GM12878 (cell line): ENCODE measurements at regions not wholly inside any gene's neighbourhood (a gene's known extent, or its start where the extent isn't known, plus 50 kb on each side); places are given as distances from the start of the nearest gene placed in this dataset.

Source experiments
- ATAC-seq: fragments of 200-7000 bp; cut with Tn5 transposase; 3 replicates; pipeline ENCODE4 v1.9.1; 2020; ENCODE audit warnings: mild to moderate bottlenecking, moderate library complexity
- BruUV-seq: library from RNA; stranded (reverse); fragments of 400-500 nt; replicated peaks from 2 replicates; lab custom pipeline; 2021; lab: Mats Ljungman, UMichigan
- CTCF ChIA-PET: fragments of 300-600 bp; sonication (Branson Sonifier 250); formaldehyde crosslinking; extraction: SDS; loops from one replicate; lab custom pipeline; 2021; ENCODE audit warnings: inconsistent platforms; lab: Yijun Ruan, JAX
- POLR2A ChIA-PET: fragments of 350-600 bp; formaldehyde crosslinking; extraction: SDS; loops from one replicate; lab custom pipeline; 2021; ENCODE audit warnings: inconsistent platforms; lab: Charles Lee
- RAD21 ChIA-PET: fragments of 300-600 bp; sonication (Branson Sonifier 250); formaldehyde crosslinking; loops from one replicate; lab custom pipeline; 2023; ENCODE audit warnings: antibody characterized with exemption; ENCODE audit not compliant: unreplicated experiment; lab: Charles Lee
- SMC1A ChIA-PET: fragments of 300-600 bp; sonication (Branson Sonifier 250); formaldehyde crosslinking; loops from one replicate; lab custom pipeline; 2023; ENCODE audit not compliant: unreplicated experiment, uncharacterized antibody; lab: Charles Lee
- DNase-seq: peaks from one replicate; pipeline ENCODE4 v3.0.0-alpha.2; 2011; ENCODE audit warnings: low read depth, low spot score
- FAIRE-seq: peaks from 3 replicates; lab custom pipeline; 2011; peaks lifted over from hg19 to GRCh38; lab: Jason Lieb, UNC
- H2AFZ ChIP-seq: 2 replicates; pipeline ENCODE4 v1.6.0; 2011; ENCODE audit warnings: low read depth, low read length, control low read depth; ENCODE audit not compliant: control insufficient read depth
- H3K27ac ChIP-seq: 2 replicates; pipeline ENCODE4 v1.5.1; 2011; ENCODE audit warnings: control low read depth; ENCODE audit not compliant: control insufficient read depth, insufficient read depth
- H3K27me3 ChIP-seq, 2 experiments: replicated peaks in 1 of 2; 2 replicates each; pipeline versions ENCODE4 v1.6.0 to v1.6.1; 2011; ENCODE audit warnings: low read length in 1 of 2; ENCODE audit not compliant: control insufficient read depth in 2 of 2, insufficient read depth in 2 of 2
- H3K36me3 ChIP-seq, 2 experiments: 2 replicates each; pipeline ENCODE4 v1.5.1; 2011; ENCODE audit warnings: low read length in 1 of 2; ENCODE audit not compliant: control insufficient read depth in 2 of 2, insufficient read depth in 2 of 2
- H3K4me1 ChIP-seq: 2 replicates; pipeline ENCODE4 v1.6.1; 2011; ENCODE audit warnings: mild to moderate bottlenecking, low read length, moderate library complexity, mixed read lengths; ENCODE audit not compliant: control insufficient read depth, insufficient read depth
- H3K4me2 ChIP-seq: 2 replicates; pipeline ENCODE4 v1.6.0; 2011; ENCODE audit warnings: control low read depth; ENCODE audit not compliant: control insufficient read depth, insufficient read depth
- H3K4me3 ChIP-seq: fragments of 200-600 bp; sonication (generic); 2 replicates; pipeline ENCODE4 v1.5.1; 2016
- H3K79me2 ChIP-seq: 2 replicates; pipeline ENCODE4 v1.6.0; 2011; ENCODE audit warnings: low read length; ENCODE audit not compliant: control insufficient read depth, insufficient read depth
- H3K9ac ChIP-seq: 2 replicates; pipeline ENCODE4 v1.8.0; 2011; ENCODE audit warnings: low read length, control low read depth, mixed read lengths; ENCODE audit not compliant: control insufficient read depth, insufficient read depth
- H3K9me3 ChIP-seq: replicated peaks from 3 replicates; pipeline ENCODE4 v1.5.1; 2011; ENCODE audit warnings: mild to moderate bottlenecking, low read length; ENCODE audit not compliant: control insufficient read depth, insufficient read depth
- H4K20me1 ChIP-seq: 2 replicates; pipeline ENCODE4 v1.6.0; 2011; ENCODE audit not compliant: control insufficient read depth, insufficient read depth
- ASH2L ChIP-seq: fragments of 300-600, 200-600 bp; sonication (generic); IDR thresholded peaks from 2 replicates; pipeline ENCODE4 v1.6.1; 2017; ENCODE audit warnings: low read depth, mild to moderate bottlenecking, borderline replicate concordance
- CHD2 ChIP-seq: IDR thresholded peaks from 2 replicates; pipeline ENCODE4 v1.6.1; 2011; ENCODE audit warnings: low read depth, low read length, improper control_type of control experiment, borderline replicate concordance
- EP300 ChIP-seq, 2 experiments: fragments of 150-350 bp in 1 of 2; IDR thresholded peaks; 2 replicates each; pipeline ENCODE4 v1.6.1; 2011 to 2012; ENCODE audit warnings: low read depth in 2 of 2, low read length in 2 of 2, borderline replicate concordance in 1 of 2, improper control_type of control experiment in 1 of 2, inconsistent platforms in 1 of 2; ENCODE audit not compliant: control insufficient read depth in 1 of 2
- ETV6 ChIP-seq, 2 experiments: fragments of 450-650 bp in 1 of 2; IDR thresholded peaks in 1 of 2; conservative IDR thresholded peaks in 1 of 2; 2 replicates each; pipeline ENCODE4 v1.6.1; 2014; ENCODE audit warnings: antibody characterized with exemption in 1 of 2, borderline replicate concordance in 1 of 2, low read depth in 1 of 2, mild to moderate bottlenecking in 1 of 2, moderate library complexity in 1 of 2
- IKZF2 ChIP-seq, 2 experiments: fragments of 450-650 bp; IDR thresholded peaks; 2 replicates each; pipeline ENCODE4 v1.6.1; 2017; ENCODE audit warnings: mild to moderate bottlenecking in 2 of 2, moderate library complexity in 2 of 2
- NR2F1 ChIP-seq: fragments of 450-650 bp; conservative IDR thresholded peaks from 2 replicates; pipeline ENCODE4 v1.6.1; 2017; ENCODE audit warnings: mild to moderate bottlenecking
- RFX5 ChIP-seq: IDR thresholded peaks from 2 replicates; pipeline ENCODE4 v1.6.1; 2011; ENCODE audit warnings: low read depth, low read length, improper control_type of control experiment
- SMAD1 ChIP-seq: fragments of 450-650 bp; IDR thresholded peaks from 2 replicates; pipeline ENCODE4 v1.6.1; 2018; ENCODE audit warnings: mild to moderate bottlenecking, low read depth; ENCODE audit not compliant: partially characterized antibody
- SRF ChIP-seq, 2 experiments: IDR thresholded peaks; 2 replicates each; pipeline ENCODE4 v1.6.1; 2011; ENCODE audit warnings: low read depth in 2 of 2, low read length in 2 of 2, mild to moderate bottlenecking in 1 of 2, moderate library complexity in 1 of 2
- SUZ12 ChIP-seq: fragments of 200-600 bp; sonication (generic); IDR thresholded peaks from one replicate; pipeline ENCODE4 v1.6.1; 2018; ENCODE audit warnings: antibody characterized with exemption, mild to moderate bottlenecking; ENCODE audit not compliant: unreplicated experiment
- YY1 ChIP-seq: IDR thresholded peaks from 2 replicates; pipeline ENCODE4 v1.6.1; 2011; ENCODE audit warnings: low read depth, mild to moderate bottlenecking, low read length
- ZBTB40 ChIP-seq: fragments of 450-650 bp; IDR thresholded peaks from 2 replicates; pipeline ENCODE4 v1.6.1; 2016; ENCODE audit warnings: mild to moderate bottlenecking, moderate library complexity, borderline replicate concordance
- ZNF384 ChIP-seq: IDR thresholded peaks from 2 replicates; pipeline ENCODE4 v1.6.1; 2012; ENCODE audit warnings: low read depth, mild to moderate bottlenecking, low read length, improper control_type of control experiment, borderline replicate concordance
- ZNF622 ChIP-seq: fragments of 450-650 bp; IDR thresholded peaks from 2 replicates; pipeline ENCODE4 v1.6.1; 2017; ENCODE audit warnings: mild to moderate bottlenecking, inconsistent platforms
- ZSCAN29 ChIP-seq: fragments of 450-650 bp; IDR thresholded peaks from 2 replicates; pipeline ENCODE4 v1.6.1; 2017; ENCODE audit warnings: mild to moderate bottlenecking, moderate library complexity
- WGBS: methylation state at CpG from one replicate; pipeline ENCODE4 v1.1.6; 2016; ENCODE audit warnings: low lambda C conversion rate; ENCODE audit not compliant: insufficient replicate concordance, insufficient coverage; ENCODE audit errors: missing lambda C conversion rate; 5-methylcytosine and 5-hydroxymethylcytosine counted together
- in situ Hi-C: fragments of 300-500 bp; cut with MboI; formaldehyde crosslinking; loops from 9 replicates; pipeline ENCODE4 v1.14.3; 2018; ENCODE audit warnings: mixed read lengths
- intact Hi-C: fragments of 100-400 bp; cut with micrococcal nuclease; formaldehyde crosslinking; loops from one replicate; pipeline ENCODE4 v1.14.2; 2022; ENCODE audit not compliant: unreplicated experiment

- H3K9me3 ChIP-seq: no peaks in the 10 kb centered on the region
- no peak overlapping the region for H2AFZ ChIP-seq
- ChIA-PET RAD21 (no interaction called here), SMC1A (no interaction called here), CTCF (no interaction called here), POLR2A (no interaction called here)
- no peak overlapping the region for H3K4me3 ChIP-seq
- no peak overlapping the region for H3K4me2 ChIP-seq
- no peaks in the 10 kb centered on the region for H3K36me3 ChIP-seq
- H3K79me2 ChIP-seq: no peaks in the 10 kb centered on the region
- no peak for FAIRE-seq
- H3K27me3 ChIP-seq: no peaks in the 10 kb centered on the region; a peak in 1 of 4 replicates
- intact Hi-C loops (no loop called here), in situ Hi-C loops (no loop called here)
- H4K20me1 ChIP-seq: no peaks in the 10 kb centered on the region
- no peaks in the 10 kb centered on the region for H3K4me1 ChIP-seq
- ATAC-seq: no peak
- DNase-seq: no peak
- no peak overlapping the region for H3K9ac ChIP-seq
- WGBS: 43% methylated on average over 2 of the region's 2 CpGs
- H3K27ac ChIP-seq: no peak overlapping the region
- BruUV-seq: no TSS peak
- TF ChIP-seq ETV6 (conservative IDR thresholded peaks at IDR 0.05 in 1 of 2, IDR thresholded peaks at IDR 0.05 in 1 of 2; ENCODE audit: borderline replicate concordance in 1 of 2, low read depth in 1 of 2): no peak
- no peak for TF ChIP-seq ZNF622
- TF ChIP-seq SRF (IDR thresholded peaks at IDR 0.05; ENCODE audit: low read depth in 2 of 2, low read length in 2 of 2): no peak
- TF ChIP-seq SMAD1: no peak
- no peak for TF ChIP-seq ZBTB40
- no peak for TF ChIP-seq SUZ12
- TF ChIP-seq RFX5: no peak
- no peak for TF ChIP-seq YY1
- no peak for TF ChIP-seq CHD2
- TF ChIP-seq ASH2L: no peak
- TF ChIP-seq ZSCAN29: no peak
- TF ChIP-seq NR2F1: no peak
- TF ChIP-seq ZNF384: no peak
- no peak for TF ChIP-seq IKZF2 (IDR thresholded peaks at IDR 0.05)
- TF ChIP-seq EP300 (IDR thresholded peaks at IDR 0.05; ENCODE audit: borderline replicate concordance in 1 of 2, control insufficient read depth in 1 of 2, low read depth in 2 of 2, low read length in 2 of 2): no peak
Observed at GRCh38 chr1:100791586-100791985, 72.0 kb downstream of the VCAM1 start.
